K562 (cell line): ENCODE measurements at regions not wholly inside any gene's neighbourhood (a gene's known extent, or its start where the extent isn't known, plus 50 kb on each side); places are given as distances from the start of the nearest gene placed in this dataset.

Source experiments
- ATAC-seq: fragments of 200-7000 bp; cut with Tn5 transposase; 3 replicates; pipeline ENCODE4 v1.9.1; 2020; ENCODE audit warnings: moderate library complexity
- BruUV-seq: library from RNA; stranded (reverse); fragments of 400-500 nt; replicated peaks from 2 replicates; lab custom pipeline; 2021; lab: Mats Ljungman, UMichigan
- CTCF ChIA-PET: fragments of 300-600 bp; formaldehyde crosslinking; extraction: SDS; loops from one replicate; lab custom pipeline; 2021; ENCODE audit warnings: low intra/inter-chr PET ratio; lab: Yijun Ruan, JAX
- POLR2A ChIA-PET: fragments of 300-600, 350-650 bp; sonication (Branson Sonifier 250); formaldehyde crosslinking; extraction: SDS; loops from one replicate; lab custom pipeline; 2021; ENCODE audit warnings: antibody characterized with exemption, inconsistent platforms; lab: Yijun Ruan, JAX
- DNase-seq, 4 experiments: peaks; one replicate each; pipeline versions ENCODE4 v3.0.0 to v3.0.0-alpha.2; 2011 to 2018; ENCODE audit warnings: low spot score in 3 of 4, mixed read lengths in 3 of 4; ENCODE audit errors: extremely low read depth in 1 of 4
- FAIRE-seq: peaks from 2 replicates; lab custom pipeline; 2011; peaks lifted over from hg19 to GRCh38; lab: Jason Lieb, UNC
- H2AFZ ChIP-seq: 2 replicates; pipeline ENCODE4 v1.6.0; 2011; ENCODE audit warnings: low read depth, low read length, control low read depth, inconsistent platforms
- H3K27ac ChIP-seq: fragments of 200-600 bp; 3 replicates; pipeline ENCODE4 v1.8.0; 2011; ENCODE audit warnings: low read depth, mild to moderate bottlenecking, control low read depth, inconsistent platforms, low read length, moderate library complexity, mixed read lengths; ENCODE audit errors: extremely low read depth
- H3K27me3 ChIP-seq, 2 experiments: fragments of 300-600 bp in 1 of 2; 2 replicates in 1 of 2; 3 replicates in 1 of 2; pipeline versions ENCODE4 v1.6.0 to v1.8.0; 2011; ENCODE audit warnings: inconsistent platforms in 2 of 2, low read length in 2 of 2, mild to moderate bottlenecking in 1 of 2, mixed read lengths in 1 of 2, moderate library complexity in 1 of 2; ENCODE audit not compliant: control insufficient read depth in 2 of 2, insufficient read depth in 2 of 2
- H3K36me3 ChIP-seq: fragments of 300-600 bp; 3 replicates; pipeline ENCODE4 v1.8.0; 2011; ENCODE audit warnings: mild to moderate bottlenecking, low read length, inconsistent platforms; ENCODE audit not compliant: control insufficient read depth, insufficient read depth
- H3K4me1 ChIP-seq, 2 experiments: fragments of 200-600 bp in 1 of 2; replicated peaks in 1 of 2; 2 replicates in 1 of 2; 3 replicates in 1 of 2; pipeline versions ENCODE4 v1.5.1 to v1.8.0; 2011; ENCODE audit warnings: inconsistent platforms in 2 of 2, low read length in 2 of 2, mild to moderate bottlenecking in 1 of 2, mixed read lengths in 1 of 2, moderate library complexity in 1 of 2; ENCODE audit not compliant: control insufficient read depth in 2 of 2, insufficient read depth in 2 of 2
- H3K4me2 ChIP-seq: 2 replicates; pipeline ENCODE4 v1.6.1; 2011; ENCODE audit warnings: low read length, control low read depth, inconsistent platforms, mixed read lengths; ENCODE audit not compliant: insufficient read depth
- H3K4me3 ChIP-seq: fragments of 200-600 bp; sonication (generic), shearing (Covaris generic); 2 replicates; pipeline ENCODE4 v1.5.1; 2016; ENCODE audit warnings: control low read depth, inconsistent platforms
- H3K79me2 ChIP-seq: fragments of 200-600 bp; 3 replicates; pipeline ENCODE4 v1.8.0; 2011; ENCODE audit warnings: low read length, inconsistent platforms; ENCODE audit not compliant: control insufficient read depth, insufficient read depth
- H3K9ac ChIP-seq, 2 experiments: 2 replicates each; pipeline versions ENCODE4 v1.6.0 to v1.6.1; 2011; ENCODE audit warnings: low read depth in 2 of 2, low read length in 2 of 2, control low read depth in 1 of 2, inconsistent platforms in 1 of 2, mild to moderate bottlenecking in 1 of 2, mixed read lengths in 1 of 2; ENCODE audit not compliant: insufficient read depth in 1 of 2
- H3K9me1 ChIP-seq: one replicate; pipeline ENCODE4 v1.6.0; 2011; ENCODE audit warnings: inconsistent platforms, mild to moderate bottlenecking, low read length, moderate library complexity; ENCODE audit not compliant: control insufficient read depth, insufficient read depth
- H3K9me3 ChIP-seq: replicated peaks from 2 replicates; pipeline ENCODE4 v1.5.1; 2011; ENCODE audit warnings: low read depth, low read length, inconsistent platforms; ENCODE audit not compliant: control insufficient read depth, insufficient read depth
- H4K20me1 ChIP-seq: replicated peaks from 2 replicates; pipeline ENCODE4 v1.6.1; 2011; ENCODE audit warnings: low read length, inconsistent platforms, mixed read lengths; ENCODE audit not compliant: control insufficient read depth, insufficient read depth
- ARHGAP35 ChIP-seq: fragments of 450-650 bp; IDR thresholded peaks from 2 replicates; pipeline ENCODE4 v1.6.1; 2018; ENCODE audit not compliant: partially characterized antibody
- FOXK2 ChIP-seq, 2 experiments: fragments of 450-650 bp; IDR thresholded peaks in 1 of 2; conservative IDR thresholded peaks in 1 of 2; 2 replicates each; pipeline ENCODE4 v1.6.1; 2016; ENCODE audit warnings: low read depth in 2 of 2, mild to moderate bottlenecking in 1 of 2
- MED1 ChIP-seq: sonication (generic); formaldehyde crosslinking; IDR thresholded peaks from 2 replicates; pipeline ENCODE4 v1.8.1; 2023; ENCODE audit warnings: missing genetic modification reagents, borderline replicate concordance
- NFATC3 ChIP-seq: fragments of 450-650 bp; IDR thresholded peaks from 2 replicates; pipeline ENCODE4 v1.6.1; 2017; ENCODE audit warnings: mild to moderate bottlenecking
- SMAD2 ChIP-seq: fragments of 150-350 bp; IDR thresholded peaks from 2 replicates; pipeline ENCODE4 v1.6.1; 2014; ENCODE audit warnings: low read depth, mild to moderate bottlenecking, low read length
- TEAD2 ChIP-seq: fragments of 450-650 bp; IDR thresholded peaks from 2 replicates; pipeline ENCODE4 v1.6.1; 2016; ENCODE audit warnings: missing genetic modification characterization, control low read depth, missing compliant biosample characterization
- ZNF212 ChIP-seq: fragments of 450-650 bp; formaldehyde crosslinking; IDR thresholded peaks from 2 replicates; pipeline ENCODE4 v1.4.0; 2020; ENCODE audit warnings: mild to moderate bottlenecking
- ZNF57 ChIP-seq: fragments of 450-650 bp; formaldehyde crosslinking; IDR thresholded peaks from 2 replicates; pipeline ENCODE4 v1.4.0; 2020; ENCODE audit warnings: mild to moderate bottlenecking, moderate library complexity
- WGBS: fragments of 100-300 bp; shearing (Covaris generic); methylation state at CpG from one replicate; pipeline ENCODE4 v1.1.6; 2016; ENCODE audit warnings: low coverage, mixed read lengths; ENCODE audit not compliant: insufficient coverage; ENCODE audit errors: missing lambda C conversion rate; 5-methylcytosine and 5-hydroxymethylcytosine counted together
- in situ Hi-C: fragments of 300-500 bp; cut with MboI; formaldehyde crosslinking; loops from 4 replicates; pipeline ENCODE4 v1.15.0; 2018; ENCODE audit warnings: inconsistent platforms, mixed read lengths
- intact Hi-C: fragments of 100-400 bp; cut with micrococcal nuclease; formaldehyde crosslinking; loops from 2 replicates; pipeline ENCODE4 v1.14.2; 2022
- TF ChIP-seq, protein P1 (sequence below): fragments of 450-650 bp; IDR thresholded peaks from 2 replicates; pipeline ENCODE4 v1.6.1; 2017; ENCODE audit warnings: antibody characterized with exemption, mild to moderate bottlenecking

DNA sequence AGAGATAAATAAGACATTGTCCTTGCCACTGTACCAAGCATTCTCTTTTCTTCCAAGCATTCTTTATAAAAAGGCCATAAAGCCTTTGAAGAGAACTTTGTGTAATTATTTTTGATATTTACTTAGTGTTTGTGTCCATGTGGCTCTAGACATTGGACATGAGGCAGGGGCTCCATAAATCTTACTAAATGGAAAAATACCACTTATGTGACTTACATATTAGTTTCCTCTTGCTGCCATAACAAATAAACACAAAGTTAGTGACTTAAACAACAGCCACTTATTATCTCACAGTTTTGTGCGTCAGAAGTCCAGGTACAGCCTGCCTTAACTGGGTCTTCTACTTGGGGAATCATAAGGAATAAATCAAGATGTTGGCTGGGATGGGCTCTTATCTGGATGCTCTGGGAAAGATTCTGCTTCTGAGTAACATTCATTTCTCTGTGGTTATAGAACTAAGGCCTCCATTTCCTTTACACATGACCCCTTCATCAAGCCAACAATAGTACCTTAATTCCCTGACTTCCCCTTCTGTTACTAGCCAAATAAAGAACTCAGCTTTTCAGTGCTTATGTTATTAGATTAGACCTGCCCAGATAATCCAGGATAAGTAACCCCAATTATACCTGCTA lies 59.9 kb upstream of the COL8A1 start:
- ATAC-seq: no peak
- no peak overlapping the region for H3K4me2 ChIP-seq

GRCh38 chr3:99576904-99577559 lies 61.4 kb upstream of the COL8A1 start:
- H2AFZ ChIP-seq: no peak overlapping the region
- no peak for TF ChIP-seq SMAD2
- no peak for TF ChIP-seq FOXK2 (conservative IDR thresholded peaks at IDR 0.05 in 1 of 2, IDR thresholded peaks at IDR 0.05 in 1 of 2; ENCODE audit: low read depth in 2 of 2)
- no peak for TF ChIP-seq NFATC3
- TF ChIP-seq ZNF212 (CRISPR knock-in tag): no peak
- no peak for TF ChIP-seq TEAD2 (tag)
- no peak for TF ChIP-seq MED1 (CRISPR knock-in tag)
- TF ChIP-seq, protein P1, sequence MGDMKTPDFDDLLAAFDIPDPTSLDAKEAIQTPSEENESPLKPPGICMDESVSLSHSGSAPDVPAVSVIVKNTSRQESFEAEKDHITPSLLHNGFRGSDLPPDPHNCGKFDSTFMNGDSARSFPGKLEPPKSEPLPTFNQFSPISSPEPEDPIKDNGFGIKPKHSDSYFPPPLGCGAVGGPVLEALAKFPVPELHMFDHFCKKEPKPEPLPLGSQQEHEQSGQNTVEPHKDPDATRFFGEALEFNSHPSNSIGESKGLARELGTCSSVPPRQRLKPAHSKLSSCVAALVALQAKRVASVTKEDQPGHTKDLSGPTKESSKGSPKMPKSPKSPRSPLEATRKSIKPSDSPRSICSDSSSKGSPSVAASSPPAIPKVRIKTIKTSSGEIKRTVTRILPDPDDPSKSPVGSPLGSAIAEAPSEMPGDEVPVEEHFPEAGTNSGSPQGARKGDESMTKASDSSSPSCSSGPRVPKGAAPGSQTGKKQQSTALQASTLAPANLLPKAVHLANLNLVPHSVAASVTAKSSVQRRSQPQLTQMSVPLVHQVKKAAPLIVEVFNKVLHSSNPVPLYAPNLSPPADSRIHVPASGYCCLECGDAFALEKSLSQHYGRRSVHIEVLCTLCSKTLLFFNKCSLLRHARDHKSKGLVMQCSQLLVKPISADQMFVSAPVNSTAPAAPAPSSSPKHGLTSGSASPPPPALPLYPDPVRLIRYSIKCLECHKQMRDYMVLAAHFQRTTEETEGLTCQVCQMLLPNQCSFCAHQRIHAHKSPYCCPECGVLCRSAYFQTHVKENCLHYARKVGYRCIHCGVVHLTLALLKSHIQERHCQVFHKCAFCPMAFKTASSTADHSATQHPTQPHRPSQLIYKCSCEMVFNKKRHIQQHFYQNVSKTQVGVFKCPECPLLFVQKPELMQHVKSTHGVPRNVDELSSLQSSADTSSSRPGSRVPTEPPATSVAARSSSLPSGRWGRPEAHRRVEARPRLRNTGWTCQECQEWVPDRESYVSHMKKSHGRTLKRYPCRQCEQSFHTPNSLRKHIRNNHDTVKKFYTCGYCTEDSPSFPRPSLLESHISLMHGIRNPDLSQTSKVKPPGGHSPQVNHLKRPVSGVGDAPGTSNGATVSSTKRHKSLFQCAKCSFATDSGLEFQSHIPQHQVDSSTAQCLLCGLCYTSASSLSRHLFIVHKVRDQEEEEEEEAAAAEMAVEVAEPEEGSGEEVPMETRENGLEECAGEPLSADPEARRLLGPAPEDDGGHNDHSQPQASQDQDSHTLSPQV: no peak

More for the DNA sequence above, 59.9 kb upstream of the COL8A1 start:
- WGBS: 0% methylated on average over 1 of the region's 1 CpG
- DNase-seq (no peak), FAIRE-seq (no peak)
- in situ Hi-C loops: no loop called here
- ChIA-PET POLR2A (no interaction called here), CTCF (no interaction called here)
- no peaks in the 10 kb centered on the region for H3K4me1 ChIP-seq
- no peak overlapping the region for H3K4me3 ChIP-seq
- no peaks in the 10 kb centered on the region for H3K79me2 ChIP-seq
- TF ChIP-seq ARHGAP35 (no peak), ZNF57 (no peak)
- H2AFZ ChIP-seq: no peak overlapping the region
- H4K20me1 ChIP-seq: no peaks in the 10 kb centered on the region
- H3K9me3 ChIP-seq: no peaks in the 10 kb centered on the region
- no peak overlapping the region for H3K27ac ChIP-seq
- no peaks in the 10 kb centered on the region for H3K36me3 ChIP-seq
- no peaks in the 10 kb centered on the region for H3K9me1 ChIP-seq
- no peaks in the 10 kb centered on the region for H3K27me3 ChIP-seq
- no peak overlapping the region for H3K9ac ChIP-seq
- intact Hi-C loops: no loop called here
- no TSS peak for BruUV-seq

More at GRCh38 chr3:99576904-99577559, 61.4 kb upstream of the COL8A1 start:
- no peaks in the 10 kb centered on the region for H3K9me3 ChIP-seq
- no peaks in the 10 kb centered on the region for H3K36me3 ChIP-seq
- H3K4me3 ChIP-seq: no peak overlapping the region
- H3K79me2 ChIP-seq: no peaks in the 10 kb centered on the region
- in situ Hi-C loops (no loop called here), intact Hi-C loops (no loop called here)
- ChIA-PET POLR2A (no interaction called here), CTCF (no interaction called here)
- no peaks in the 10 kb centered on the region for H3K9me1 ChIP-seq
- ATAC-seq (no peak), FAIRE-seq (no peak), DNase-seq (no peak)
- H3K27ac ChIP-seq: no peak overlapping the region
- H4K20me1 ChIP-seq: no peaks in the 10 kb centered on the region
- 4% methylated on average over 4 of the region's 4 CpGs for WGBS
- no peaks in the 10 kb centered on the region for H3K27me3 ChIP-seq
- no TSS peak for BruUV-seq
- H3K9ac ChIP-seq: no peak overlapping the region
- no peaks in the 10 kb centered on the region for H3K4me1 ChIP-seq
- no peak overlapping the region for H3K4me2 ChIP-seq
